Glutamatergic neuron (in vitro differentiated cells): ENCODE measurements at regions not wholly inside any gene's neighbourhood (a gene's known extent, or its start where the extent isn't known, plus 50 kb on each side); places are given as distances from the start of the nearest gene placed in this dataset.

Source experiments
- DNase-seq: peaks from one replicate; pipeline ENCODE4 v3.0.0; 2022
- H3K27ac Mint-ChIP-seq: one replicate; pipeline ENCODE4 v1.8.0; 2020; ENCODE audit warnings: mild to moderate bottlenecking, mixed read lengths, inconsistent platforms; ENCODE audit not compliant: unreplicated experiment
- H3K27me3 Mint-ChIP-seq: one replicate; pipeline ENCODE4 v1.8.0; 2020; ENCODE audit warnings: mild to moderate bottlenecking, moderate library complexity, mixed read lengths, inconsistent platforms; ENCODE audit not compliant: unreplicated experiment
- H3K36me3 Mint-ChIP-seq: one replicate; pipeline ENCODE4 v1.8.0; 2020; ENCODE audit warnings: mild to moderate bottlenecking, mixed read lengths, inconsistent platforms; ENCODE audit not compliant: unreplicated experiment
- H3K4me1 Mint-ChIP-seq: one replicate; pipeline ENCODE4 v1.8.0; 2020; ENCODE audit warnings: mild to moderate bottlenecking, low read depth, mixed read lengths, inconsistent platforms; ENCODE audit not compliant: unreplicated experiment
- H3K4me3 Mint-ChIP-seq: one replicate; pipeline ENCODE4 v1.8.0; 2020; ENCODE audit warnings: mild to moderate bottlenecking, mixed read lengths, inconsistent platforms; ENCODE audit not compliant: unreplicated experiment
- H3K9me3 Mint-ChIP-seq: one replicate; pipeline ENCODE4 v1.8.0; 2020; ENCODE audit warnings: mild to moderate bottlenecking, moderate library complexity, mixed read lengths, inconsistent platforms; ENCODE audit not compliant: unreplicated experiment
- TF ChIP-seq, protein P1 (sequence below): fragments of 200-600 bp; sonication (generic); IDR thresholded peaks from one replicate; pipeline ENCODE4 v1.5.0; 2021; ENCODE audit not compliant: partially characterized antibody, unreplicated experiment

GRCh38 chr6:129771678-129772077 lies 61.7 kb upstream of the ARHGAP18 start:
- no peak overlapping the region for H3K4me3 Mint-ChIP-seq
- DNase-seq, result no peak
- peaks cover 7% of the 10 kb centered on the region for H3K27me3 Mint-ChIP-seq
- H3K4me1 Mint-ChIP-seq, result peaks cover 3% of the 10 kb centered on the region
- H3K27ac Mint-ChIP-seq, result no peak overlapping the region
- TF ChIP-seq, protein P1, sequence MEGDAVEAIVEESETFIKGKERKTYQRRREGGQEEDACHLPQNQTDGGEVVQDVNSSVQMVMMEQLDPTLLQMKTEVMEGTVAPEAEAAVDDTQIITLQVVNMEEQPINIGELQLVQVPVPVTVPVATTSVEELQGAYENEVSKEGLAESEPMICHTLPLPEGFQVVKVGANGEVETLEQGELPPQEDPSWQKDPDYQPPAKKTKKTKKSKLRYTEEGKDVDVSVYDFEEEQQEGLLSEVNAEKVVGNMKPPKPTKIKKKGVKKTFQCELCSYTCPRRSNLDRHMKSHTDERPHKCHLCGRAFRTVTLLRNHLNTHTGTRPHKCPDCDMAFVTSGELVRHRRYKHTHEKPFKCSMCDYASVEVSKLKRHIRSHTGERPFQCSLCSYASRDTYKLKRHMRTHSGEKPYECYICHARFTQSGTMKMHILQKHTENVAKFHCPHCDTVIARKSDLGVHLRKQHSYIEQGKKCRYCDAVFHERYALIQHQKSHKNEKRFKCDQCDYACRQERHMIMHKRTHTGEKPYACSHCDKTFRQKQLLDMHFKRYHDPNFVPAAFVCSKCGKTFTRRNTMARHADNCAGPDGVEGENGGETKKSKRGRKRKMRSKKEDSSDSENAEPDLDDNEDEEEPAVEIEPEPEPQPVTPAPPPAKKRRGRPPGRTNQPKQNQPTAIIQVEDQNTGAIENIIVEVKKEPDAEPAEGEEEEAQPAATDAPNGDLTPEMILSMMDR, result no peak
- H3K36me3 Mint-ChIP-seq, result no peaks in the 10 kb centered on the region
- peaks cover 5% of the 10 kb centered on the region for H3K9me3 Mint-ChIP-seq

GRCh38 chr6:129767776-129768485 lies 58.0 kb upstream of the ARHGAP18 start:
- Mint-ChIP-seq H3K27ac (peak overlapping the region; percentile 94), H3K4me3 (peak overlapping the region; percentile 91), H3K27me3 (peaks cover 7% of the 10 kb centered on the region), H3K36me3 (no peaks in the 10 kb centered on the region), H3K4me1 (peaks cover 3% of the 10 kb centered on the region), H3K9me3 (peaks cover 5% of the 10 kb centered on the region)
- TF ChIP-seq, protein P1, result no peak
- DNase-seq, result no peak

GRCh38 chr6:129766959-129767728 lies 57.2 kb upstream of the ARHGAP18 start:
- H3K27me3 Mint-ChIP-seq, result peaks cover 5% of the 10 kb centered on the region
- peak overlapping the region; percentile 94 for H3K27ac Mint-ChIP-seq
- H3K4me1 Mint-ChIP-seq, result peaks cover 3% of the 10 kb centered on the region
- TF ChIP-seq, protein P1, result no peak
- peaks cover 5% of the 10 kb centered on the region for H3K9me3 Mint-ChIP-seq
- DNase-seq, result peak; percentile 81
- peak overlapping the region; percentile 91 for H3K4me3 Mint-ChIP-seq
- H3K36me3 Mint-ChIP-seq, result no peaks in the 10 kb centered on the region

DNA sequence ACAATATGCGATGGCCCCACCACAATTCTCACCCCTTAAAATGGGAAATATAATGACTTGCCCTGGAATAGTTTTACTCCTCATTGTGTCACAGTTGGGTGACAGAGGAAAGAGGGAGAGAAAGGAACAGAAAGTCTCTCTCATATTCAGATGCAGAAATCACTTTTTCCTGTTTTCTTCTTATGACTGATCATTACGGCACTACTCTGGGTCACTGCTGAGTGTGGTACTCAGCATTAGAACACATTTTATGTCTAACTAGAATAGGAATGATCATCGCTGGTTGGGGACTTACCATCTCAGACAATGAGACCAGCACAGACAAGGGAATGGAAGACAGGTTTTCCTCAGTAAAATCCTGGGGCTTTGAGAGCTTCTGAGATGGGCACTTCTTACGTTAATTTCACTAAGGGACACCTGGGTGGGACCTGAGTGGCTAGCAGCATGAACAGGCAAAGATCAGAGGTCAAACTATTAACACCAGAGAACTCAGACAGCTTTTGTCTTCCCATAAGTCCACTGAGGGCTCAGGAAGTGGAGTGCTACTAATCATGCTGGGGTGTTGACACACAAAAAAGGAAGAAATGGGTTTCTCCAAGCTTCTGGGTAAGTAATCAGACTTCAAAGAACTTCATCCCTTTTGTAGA lies 54.9 kb upstream of the ARHGAP18 start:
- Mint-ChIP-seq H3K27me3 (peaks cover 2% of the 10 kb centered on the region), H3K9me3 (peaks cover 5% of the 10 kb centered on the region), H3K4me1 (peaks cover 3% of the 10 kb centered on the region), H3K4me3 (no peak overlapping the region), H3K27ac (no peak overlapping the region), H3K36me3 (no peaks in the 10 kb centered on the region)
- TF ChIP-seq, protein P1, result no peak
- no peak for DNase-seq
